ENCODE measurements at regions not wholly inside any gene's neighbourhood (a gene's known extent, or its start where the extent isn't known, plus 50 kb on each side); places are given as distances from the start of the nearest gene placed in this dataset.

GRCh38 chr16:65455761-65456160 lies 333.9 kb upstream of the CDH11 start:
- H3K4me3 Mint-ChIP-seq = no peak overlapping the region
- POLR2A ChIA-PET = no interaction called here
- no peaks in the 10 kb centered on the region for H3K27me3 Mint-ChIP-seq (ENCODE audit: low read depth)
- no peaks in the 10 kb centered on the region for H3K36me3 Mint-ChIP-seq (ENCODE audit: low read depth)
- ATAC-seq (no peak), DNase-seq (no peak)
- H3K4me1 Mint-ChIP-seq (ENCODE audit: low read depth) = no peaks in the 10 kb centered on the region
- H3K9me3 Mint-ChIP-seq (ENCODE audit: insufficient read depth) = peaks cover 6% of the 10 kb centered on the region
- no peak overlapping the region for H3K27ac Mint-ChIP-seq
- CTCF ChIA-PET = no interaction called here

GRCh38 chr16:65453646-65454045 lies 331.8 kb upstream of the CDH11 start:
- no peak overlapping the region for H3K27ac Mint-ChIP-seq
- CTCF ChIA-PET = no interaction called here
- no peaks in the 10 kb centered on the region for H3K27me3 Mint-ChIP-seq (ENCODE audit: low read depth)
- H3K36me3 Mint-ChIP-seq (ENCODE audit: low read depth) = no peaks in the 10 kb centered on the region
- no peaks in the 10 kb centered on the region for H3K4me1 Mint-ChIP-seq (ENCODE audit: low read depth)
- H3K4me3 Mint-ChIP-seq = no peak overlapping the region
- no peak for ATAC-seq
- POLR2A ChIA-PET = no interaction called here
- H3K9me3 Mint-ChIP-seq (ENCODE audit: insufficient read depth) = peaks cover 6% of the 10 kb centered on the region
- no peak for DNase-seq

GRCh38 chr16:65449526-65449925 lies 327.7 kb upstream of the CDH11 start:
- POLR2A ChIA-PET = no interaction called here
- Mint-ChIP-seq H3K4me3 (no peak overlapping the region), H3K36me3 (ENCODE audit: low read depth) (no peaks in the 10 kb centered on the region), H3K27me3 (ENCODE audit: low read depth) (no peaks in the 10 kb centered on the region), H3K9me3 (ENCODE audit: insufficient read depth) (peaks cover 11% of the 10 kb centered on the region), H3K27ac (no peak overlapping the region), H3K4me1 (ENCODE audit: low read depth) (no peaks in the 10 kb centered on the region)
- DNase-seq = no peak
- CTCF ChIA-PET = no interaction called here
- no peak for ATAC-seq

- H3K4me1 Mint-ChIP-seq (ENCODE audit: low read depth) = no peaks in the 10 kb centered on the region
- H3K4me3 Mint-ChIP-seq = no peak overlapping the region
- no peak for ATAC-seq
- DNase-seq = no peak
- CTCF ChIA-PET = no interaction called here
- H3K9me3 Mint-ChIP-seq (ENCODE audit: insufficient read depth) = peaks cover 11% of the 10 kb centered on the region
- POLR2A ChIA-PET = interaction anchor here (0.6 kb wide), 1 partner anchor 153 kb away, joined by 3 read pairs; no protein-coding TSS in a partner anchor
- H3K27me3 Mint-ChIP-seq (ENCODE audit: low read depth) = no peaks in the 10 kb centered on the region
- no peaks in the 10 kb centered on the region for H3K36me3 Mint-ChIP-seq (ENCODE audit: low read depth)
- no peak overlapping the region for H3K27ac Mint-ChIP-seq
These were observed 324.6 kb upstream of the CDH11 start for GRCh38 chr16:65446427-65446826.

- peaks cover 11% of the 10 kb centered on the region for H3K9me3 Mint-ChIP-seq (ENCODE audit: insufficient read depth)
- DNase-seq (no peak), ATAC-seq (no peak)
- no peaks in the 10 kb centered on the region for H3K4me1 Mint-ChIP-seq (ENCODE audit: low read depth)
- H3K4me3 Mint-ChIP-seq = no peak overlapping the region
- no peak overlapping the region for H3K27ac Mint-ChIP-seq
- H3K36me3 Mint-ChIP-seq (ENCODE audit: low read depth) = no peaks in the 10 kb centered on the region
- ChIA-PET CTCF (no interaction called here), POLR2A (interaction anchor here (0.5 kb wide), 1 partner anchor 1393 kb away, joined by 3 read pairs; no protein-coding TSS in a partner anchor)
- H3K27me3 Mint-ChIP-seq (ENCODE audit: low read depth) = no peaks in the 10 kb centered on the region
These were observed 323.7 kb upstream of the CDH11 start for GRCh38 chr16:65445313-65446260.

- CTCF ChIA-PET = no interaction called here
These were observed 319.6 kb upstream of the CDH11 start for GRCh38 chr16:65441501-65441900.

GRCh38 chr16:65429504-65430181 lies 307.8 kb upstream of the CDH11 start:
- Mint-ChIP-seq H3K27ac (no peak overlapping the region), H3K9me3 (ENCODE audit: insufficient read depth) (no peaks in the 10 kb centered on the region), H3K36me3 (ENCODE audit: low read depth) (no peaks in the 10 kb centered on the region), H3K4me3 (no peak overlapping the region), H3K27me3 (ENCODE audit: low read depth) (no peaks in the 10 kb centered on the region), H3K4me1 (ENCODE audit: low read depth) (no peaks in the 10 kb centered on the region)
- ATAC-seq (no peak), DNase-seq (no peak)
- ChIA-PET CTCF (no interaction called here), POLR2A (no interaction called here)

More at GRCh38 chr16:65441501-65441900, 319.6 kb upstream of the CDH11 start:
- Mint-ChIP-seq H3K36me3 (ENCODE audit: low read depth) (no peaks in the 10 kb centered on the region), H3K4me3 (no peak overlapping the region), H3K27ac (no peak overlapping the region), H3K4me1 (ENCODE audit: low read depth) (no peaks in the 10 kb centered on the region), H3K9me3 (ENCODE audit: insufficient read depth) (no peaks in the 10 kb centered on the region), H3K27me3 (ENCODE audit: low read depth) (no peaks in the 10 kb centered on the region)
- POLR2A ChIA-PET = no interaction called here
- ATAC-seq = no peak
- DNase-seq = no peak

GRCh38 chr16:65426484-65426883 lies 304.6 kb upstream of the CDH11 start:
- POLR2A ChIA-PET = no interaction called here
- DNase-seq = no peak
- no peaks in the 10 kb centered on the region for H3K27me3 Mint-ChIP-seq (ENCODE audit: low read depth)
- ATAC-seq = no peak
- H3K27ac Mint-ChIP-seq = no peak overlapping the region
- no peaks in the 10 kb centered on the region for H3K36me3 Mint-ChIP-seq (ENCODE audit: low read depth)
- CTCF ChIA-PET = no interaction called here
- no peaks in the 10 kb centered on the region for H3K4me1 Mint-ChIP-seq (ENCODE audit: low read depth)
- no peaks in the 10 kb centered on the region for H3K9me3 Mint-ChIP-seq (ENCODE audit: insufficient read depth)
- H3K4me3 Mint-ChIP-seq = no peak overlapping the region

- CTCF ChIA-PET = no interaction called here
- Mint-ChIP-seq H3K27me3 (ENCODE audit: low read depth) (no peaks in the 10 kb centered on the region), H3K4me1 (ENCODE audit: low read depth) (no peaks in the 10 kb centered on the region), H3K36me3 (ENCODE audit: low read depth) (no peaks in the 10 kb centered on the region), H3K9me3 (ENCODE audit: insufficient read depth) (no peaks in the 10 kb centered on the region), H3K4me3 (no peak overlapping the region), H3K27ac (no peak overlapping the region)
- POLR2A ChIA-PET = no interaction called here
- DNase-seq (no peak), ATAC-seq (no peak)
These were observed 301.1 kb upstream of the CDH11 start for GRCh38 chr16:65422934-65423333.

- ATAC-seq (no peak), DNase-seq (no peak)
- Mint-ChIP-seq H3K36me3 (ENCODE audit: low read depth) (no peaks in the 10 kb centered on the region), H3K27ac (no peak overlapping the region), H3K4me1 (ENCODE audit: low read depth) (no peaks in the 10 kb centered on the region), H3K27me3 (ENCODE audit: low read depth) (no peaks in the 10 kb centered on the region), H3K9me3 (ENCODE audit: insufficient read depth) (no peaks in the 10 kb centered on the region), H3K4me3 (no peak overlapping the region)
- ChIA-PET CTCF (no interaction called here), POLR2A (no interaction called here)
These were observed 299.7 kb upstream of the CDH11 start for GRCh38 chr16:65421596-65421995.

- no peak overlapping the region for H3K4me3 Mint-ChIP-seq
- no peak overlapping the region for H3K27ac Mint-ChIP-seq
- ATAC-seq (no peak), DNase-seq (no peak)
- no peaks in the 10 kb centered on the region for H3K27me3 Mint-ChIP-seq (ENCODE audit: low read depth)
- H3K9me3 Mint-ChIP-seq (ENCODE audit: insufficient read depth) = peaks cover 6% of the 10 kb centered on the region
- H3K4me1 Mint-ChIP-seq (ENCODE audit: low read depth) = no peaks in the 10 kb centered on the region
- POLR2A ChIA-PET = no interaction called here
- no peaks in the 10 kb centered on the region for H3K36me3 Mint-ChIP-seq (ENCODE audit: low read depth)
- CTCF ChIA-PET = no interaction called here
These were observed 296.6 kb upstream of the CDH11 start for GRCh38 chr16:65418435-65418834.

- Mint-ChIP-seq H3K9me3 (ENCODE audit: insufficient read depth) (peaks cover 6% of the 10 kb centered on the region), H3K27ac (no peak overlapping the region), H3K36me3 (ENCODE audit: low read depth) (no peaks in the 10 kb centered on the region), H3K4me1 (ENCODE audit: low read depth) (no peaks in the 10 kb centered on the region), H3K4me3 (no peak overlapping the region), H3K27me3 (ENCODE audit: low read depth) (no peaks in the 10 kb centered on the region)
- POLR2A ChIA-PET = no interaction called here
- no peak for DNase-seq
- no peak for ATAC-seq
- CTCF ChIA-PET = no interaction called here
These were observed 293.6 kb upstream of the CDH11 start for GRCh38 chr16:65415460-65415859.

Measured in activated CD8-positive, alpha-beta T cell treated with anti-CD3 and anti-CD28 coated beads, Interleukin-2, amount 10 ng/mL, durations not matched to agents 7 days and 5 days (primary cell).